Lower lobe of right lung (tissue), 2 donors: ENCODE measurements at regions not wholly inside any gene's neighbourhood (a gene's known extent, or its start where the extent isn't known, plus 50 kb on each side); places are given as distances from the start of the nearest gene placed in this dataset.
"Not testable (repeated sequence)": the region's sequence is repeated elsewhere in the genome, so short reads cannot be mapped to it uniquely, and the experiment has no call there.

ENCODE experiments used
- ATAC-seq, 2 donors: fragments of 200-7000 bp; cut with Tn5 transposase; one replicate each; pipeline ENCODE4 v1.9.1; 2020 to 2022; ENCODE audit warnings: mild to moderate bottlenecking in 2 of 2, moderate library complexity in 2 of 2
- DNase-seq: peaks from one replicate; pipeline ENCODE4 v3.0.0-alpha.2; 2020
- H3K27ac ChIP-seq: fragments of 200-600 bp; one replicate; pipeline ENCODE4 v1.8.0; 2022
- H3K27me3 ChIP-seq: fragments of 200-600 bp; one replicate; pipeline ENCODE4 v1.8.0; 2022; ENCODE audit warnings: low read depth
- H3K36me3 ChIP-seq: fragments of 200-600 bp; one replicate; pipeline ENCODE4 v1.8.0; 2022; ENCODE audit warnings: mild to moderate bottlenecking
- H3K4me1 ChIP-seq: fragments of 200-600 bp; one replicate; pipeline ENCODE4 v1.8.0; 2022
- H3K4me3 ChIP-seq: fragments of 200-600 bp; one replicate; pipeline ENCODE4 v1.8.0; 2022; ENCODE audit warnings: mild to moderate bottlenecking
- H3K9me3 ChIP-seq: fragments of 200-600 bp; one replicate; pipeline ENCODE4 v1.8.0; 2022
- intact Hi-C: fragments of 100-400 bp; cut with DNase I; formaldehyde crosslinking; loops from one replicate; pipeline ENCODE4 v1.11.0; 2022
- TF ChIP-seq, protein P1 (sequence below): fragments of 200-600 bp; IDR thresholded peaks from one replicate; pipeline ENCODE4 v1.8.0; 2022; ENCODE audit warnings: antibody characterized with exemption, mild to moderate bottlenecking
- donor health status: DM: no; HTN: yes; CAD: no; lungs with severe emphysema.

DNA sequence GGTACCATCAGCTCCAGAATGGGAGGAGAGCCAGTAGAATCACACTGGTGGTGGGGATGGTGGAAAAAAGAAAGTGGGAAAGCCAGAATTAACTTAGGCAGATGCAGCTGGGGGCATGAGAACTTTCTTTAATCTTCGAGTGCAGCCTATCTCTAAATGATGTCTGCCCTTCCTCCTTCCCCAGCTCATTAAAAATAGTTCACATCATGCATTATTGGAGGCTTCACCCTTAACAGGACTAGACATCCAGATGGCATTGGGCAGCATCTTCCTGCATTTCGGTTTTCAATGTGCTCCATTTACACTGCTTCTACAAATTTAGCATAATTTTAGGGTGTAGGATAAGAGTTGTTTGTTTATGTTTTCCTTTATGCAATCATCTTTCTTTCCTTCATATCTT lies 272.8 kb downstream of the COG6 start:
- H3K4me1 ChIP-seq: no peaks in the 10 kb centered on the region
- TF ChIP-seq, protein P1, sequence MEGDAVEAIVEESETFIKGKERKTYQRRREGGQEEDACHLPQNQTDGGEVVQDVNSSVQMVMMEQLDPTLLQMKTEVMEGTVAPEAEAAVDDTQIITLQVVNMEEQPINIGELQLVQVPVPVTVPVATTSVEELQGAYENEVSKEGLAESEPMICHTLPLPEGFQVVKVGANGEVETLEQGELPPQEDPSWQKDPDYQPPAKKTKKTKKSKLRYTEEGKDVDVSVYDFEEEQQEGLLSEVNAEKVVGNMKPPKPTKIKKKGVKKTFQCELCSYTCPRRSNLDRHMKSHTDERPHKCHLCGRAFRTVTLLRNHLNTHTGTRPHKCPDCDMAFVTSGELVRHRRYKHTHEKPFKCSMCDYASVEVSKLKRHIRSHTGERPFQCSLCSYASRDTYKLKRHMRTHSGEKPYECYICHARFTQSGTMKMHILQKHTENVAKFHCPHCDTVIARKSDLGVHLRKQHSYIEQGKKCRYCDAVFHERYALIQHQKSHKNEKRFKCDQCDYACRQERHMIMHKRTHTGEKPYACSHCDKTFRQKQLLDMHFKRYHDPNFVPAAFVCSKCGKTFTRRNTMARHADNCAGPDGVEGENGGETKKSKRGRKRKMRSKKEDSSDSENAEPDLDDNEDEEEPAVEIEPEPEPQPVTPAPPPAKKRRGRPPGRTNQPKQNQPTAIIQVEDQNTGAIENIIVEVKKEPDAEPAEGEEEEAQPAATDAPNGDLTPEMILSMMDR: no peak

DNA sequence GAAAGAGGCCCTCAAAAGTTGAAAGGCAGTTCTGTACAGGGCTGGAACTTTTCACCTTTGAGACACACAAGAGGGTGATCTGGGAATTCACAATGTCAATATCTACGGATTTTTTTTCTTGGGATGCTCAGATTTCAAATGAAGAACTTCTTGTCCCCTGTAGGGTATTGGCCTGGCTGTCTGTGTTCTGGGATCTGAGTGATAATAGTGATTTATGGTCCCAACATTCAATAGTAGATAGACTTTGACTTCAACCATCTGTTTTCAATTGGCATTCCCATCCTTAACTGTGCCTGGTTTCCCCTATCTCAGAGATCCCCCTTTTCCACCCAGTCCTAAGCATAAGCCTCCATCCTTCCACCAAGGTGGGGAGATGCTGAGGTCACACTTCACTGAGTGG lies 274.1 kb downstream of the COG6 start:
- intact Hi-C loops: no loop called here
- no peaks in the 10 kb centered on the region for H3K4me1 ChIP-seq
- no peak for DNase-seq

More for the DNA sequence above, 272.8 kb downstream of the COG6 start:
- H3K36me3 ChIP-seq: no peaks in the 10 kb centered on the region
- no peaks in the 10 kb centered on the region for H3K27me3 ChIP-seq
- peaks cover 3% of the 10 kb centered on the region for H3K9me3 ChIP-seq
- intact Hi-C loops: no loop called here
- DNase-seq (no peak), ATAC-seq (no peak)
- no peak overlapping the region for H3K4me3 ChIP-seq
- H3K27ac ChIP-seq: no peak overlapping the region

DNA sequence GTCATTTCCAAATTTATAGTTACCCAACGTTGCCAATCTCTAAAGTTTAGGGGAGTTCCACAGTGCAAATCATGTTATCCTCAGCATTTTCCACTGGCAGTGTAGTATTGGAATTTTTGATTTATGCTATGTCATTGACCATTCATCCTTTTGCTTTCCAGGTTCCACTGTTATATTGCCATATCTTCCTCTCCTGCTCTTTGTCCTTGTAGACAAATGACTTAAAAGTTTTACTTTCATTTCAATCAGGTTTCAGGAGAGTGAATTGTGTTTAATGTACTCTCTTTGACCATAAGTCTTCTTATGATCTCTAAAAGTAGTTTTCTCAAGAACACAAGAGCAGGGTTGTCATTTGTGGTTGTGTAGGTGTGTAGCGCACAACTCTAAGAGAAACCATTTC lies 274.6 kb downstream of the COG6 start:
- H3K36me3 ChIP-seq: no peaks in the 10 kb centered on the region
- H3K9me3 ChIP-seq: peaks cover 2% of the 10 kb centered on the region
- ATAC-seq: no peak
- H3K27ac ChIP-seq: no peak overlapping the region
- no peaks in the 10 kb centered on the region for H3K27me3 ChIP-seq
- no peak for DNase-seq
- H3K4me3 ChIP-seq: no peak overlapping the region
- TF ChIP-seq, protein P1: no peak
- no peaks in the 10 kb centered on the region for H3K4me1 ChIP-seq
- intact Hi-C loops: no loop called here

More for the DNA sequence above, 274.1 kb downstream of the COG6 start:
- Histone ChIP-seq H3K36me3 (no peaks in the 10 kb centered on the region), H3K4me3 (no peak overlapping the region), H3K27me3 (no peaks in the 10 kb centered on the region), H3K27ac (no peak overlapping the region), H3K9me3 (peaks cover 3% of the 10 kb centered on the region)
- no peak for ATAC-seq
- TF ChIP-seq, protein P1: no peak

DNA sequence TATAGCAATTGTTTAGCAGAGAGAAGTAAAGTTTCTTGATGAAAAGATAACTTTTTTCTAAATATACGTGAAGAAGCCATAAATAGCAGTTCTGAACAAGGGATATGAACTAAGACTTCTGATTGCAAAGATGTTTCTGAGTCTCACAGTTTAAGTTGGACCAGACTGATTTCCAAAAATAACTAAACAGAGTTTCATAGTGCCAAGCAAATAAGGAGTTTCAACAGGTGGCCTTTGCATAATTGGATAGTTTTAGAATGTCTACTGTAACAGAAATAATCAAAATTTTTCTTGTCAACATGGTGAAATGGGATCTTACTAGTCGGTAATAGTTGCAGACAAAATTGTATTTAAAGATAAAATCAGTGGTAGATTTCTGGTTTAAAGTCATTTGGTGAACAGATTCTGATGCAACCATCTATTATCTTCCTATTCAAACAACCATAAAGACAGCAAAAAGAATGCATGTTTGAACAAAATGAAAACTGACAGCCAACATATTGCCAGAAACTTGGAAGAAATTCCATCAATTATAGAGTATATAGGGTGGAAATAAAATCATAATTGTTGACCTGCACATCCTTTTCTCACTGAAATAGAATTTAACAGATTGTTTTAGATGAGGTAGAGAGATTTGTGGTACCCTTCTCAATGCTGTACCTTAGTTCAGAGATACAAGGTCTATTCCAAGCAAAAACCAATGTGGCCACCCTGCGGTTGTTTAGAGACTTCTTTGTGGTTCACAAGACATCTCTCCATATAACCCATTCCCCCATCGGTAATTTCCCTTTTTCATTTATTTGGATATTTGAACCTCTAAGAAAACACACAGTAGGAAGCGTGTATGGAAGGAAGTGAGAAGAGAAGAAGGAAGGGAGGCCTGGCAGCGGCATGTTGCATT lies 275.3 kb downstream of the COG6 start:
- H3K4me3 ChIP-seq: no peak overlapping the region
- no peaks in the 10 kb centered on the region for H3K9me3 ChIP-seq
- no peaks in the 10 kb centered on the region for H3K36me3 ChIP-seq
- DNase-seq (no peak), ATAC-seq (no peak)
- H3K27me3 ChIP-seq: no peaks in the 10 kb centered on the region
- no peak overlapping the region for H3K27ac ChIP-seq
- H3K4me1 ChIP-seq: no peaks in the 10 kb centered on the region
- intact Hi-C loops: no loop called here
- TF ChIP-seq, protein P1: no peak

DNA sequence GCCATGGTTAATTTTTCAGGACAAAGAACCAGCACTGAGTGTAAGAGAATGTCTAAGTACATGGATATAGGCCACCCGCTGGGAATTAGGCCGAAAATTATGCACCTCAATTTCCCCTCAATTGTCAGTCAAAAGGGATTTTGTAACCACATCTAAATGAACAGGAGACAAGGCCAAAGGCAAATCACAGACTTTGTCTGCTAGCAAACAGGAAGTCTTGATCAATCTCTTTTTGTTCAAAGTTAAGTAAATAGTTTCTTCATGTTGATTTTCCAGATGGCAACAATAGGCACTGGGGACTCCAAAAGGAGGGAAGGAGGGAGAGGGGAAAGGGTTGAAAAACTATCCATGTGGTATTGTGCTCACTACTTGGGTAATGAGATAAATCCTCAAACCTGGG lies 276.0 kb downstream of the COG6 start:
- DNase-seq (no peak), ATAC-seq (no peak)
- H3K27me3 ChIP-seq: no peaks in the 10 kb centered on the region
- H3K36me3 ChIP-seq: no peaks in the 10 kb centered on the region
- H3K27ac ChIP-seq: no peak overlapping the region
- TF ChIP-seq, protein P1: no peak
- H3K4me3 ChIP-seq: no peak overlapping the region
- no peaks in the 10 kb centered on the region for H3K9me3 ChIP-seq
- H3K4me1 ChIP-seq: no peaks in the 10 kb centered on the region
- intact Hi-C loops: no loop called here

DNA sequence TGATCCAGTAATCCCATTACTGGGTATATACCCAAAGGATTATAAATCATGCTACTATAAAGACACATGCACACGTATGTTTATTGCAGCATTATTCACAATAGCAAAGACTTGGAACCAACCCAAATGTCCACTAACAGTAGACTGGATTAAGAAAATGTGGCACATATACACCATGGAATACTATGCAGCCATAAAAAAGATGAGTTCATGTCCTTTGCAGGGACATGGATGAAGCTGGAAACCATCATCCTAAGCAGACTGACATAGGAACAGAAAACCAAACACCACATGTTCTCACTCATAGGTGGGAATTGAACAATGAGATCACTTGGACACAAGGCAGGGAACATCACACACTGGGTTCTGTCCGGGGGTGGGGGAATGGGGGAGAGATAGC lies 277.1 kb downstream of the COG6 start:
- H3K4me3 ChIP-seq, H3K36me3 ChIP-seq, ATAC-seq, H3K27ac ChIP-seq, intact Hi-C loops, H3K9me3 ChIP-seq, DNase-seq, H3K4me1 ChIP-seq, H3K27me3 ChIP-seq: not testable (repeated sequence)
